Cardiac muscle cell (in vitro differentiated cells and primary cell): ENCODE measurements at regions not wholly inside any gene's neighbourhood (a gene's known extent, or its start where the extent isn't known, plus 50 kb on each side); places are given as distances from the start of the nearest gene placed in this dataset.
A peak's percentile ranks its signal among the peaks of the same experiment; 100 is the strongest.

Source experiments
- DNase-seq, 2 donors: peaks; one replicate each; pipeline versions ENCODE4 v3.0.0 to v3.0.0-alpha.2; 2010 to 2017; ENCODE audit warnings: low read depth in 1 of 2, low spot score in 1 of 2
- H3K27ac ChIP-seq: fragments of 200-600 bp; sonication (generic); 2 replicates; pipeline ENCODE4 v1.5.1; 2016
- H3K27me3 ChIP-seq: fragments of 200-600 bp; sonication (generic); 2 replicates; pipeline ENCODE4 v1.6.0; 2016; ENCODE audit warnings: control low read depth
- H3K36me3 ChIP-seq: fragments of 200-600 bp; sonication (generic); 2 replicates; pipeline ENCODE4 v1.5.1; 2016; ENCODE audit warnings: control low read depth
- H3K4me1 ChIP-seq: fragments of 200-600 bp; sonication (generic); 2 replicates; pipeline ENCODE4 v1.8.1; 2017; ENCODE audit warnings: low read depth, mild to moderate bottlenecking, mixed run types
- H3K4me3 ChIP-seq: fragments of 200-600 bp; sonication (generic); 2 replicates; pipeline ENCODE4 v1.5.1; 2016; ENCODE audit warnings: mild to moderate bottlenecking
- H3K9me3 ChIP-seq: fragments of 200-600 bp; sonication (generic); 2 replicates; pipeline ENCODE4 v1.5.1; 2017; ENCODE audit warnings: low read depth, mild to moderate bottlenecking, control low read depth
- TF ChIP-seq, protein P1 (sequence below): IDR thresholded peaks from 2 replicates; pipeline ENCODE4 v1.5.1; 2012; ENCODE audit warnings: low read depth, mild to moderate bottlenecking, low read length

- DNase-seq, result no peak
- Histone ChIP-seq H3K4me1 (no peaks in the 10 kb centered on the region), H3K4me3 (no peak overlapping the region), H3K27me3 (no peaks in the 10 kb centered on the region), H3K27ac (no peak overlapping the region), H3K36me3 (no peaks in the 10 kb centered on the region), H3K9me3 (no peaks in the 10 kb centered on the region)
- TF ChIP-seq, protein P1, sequence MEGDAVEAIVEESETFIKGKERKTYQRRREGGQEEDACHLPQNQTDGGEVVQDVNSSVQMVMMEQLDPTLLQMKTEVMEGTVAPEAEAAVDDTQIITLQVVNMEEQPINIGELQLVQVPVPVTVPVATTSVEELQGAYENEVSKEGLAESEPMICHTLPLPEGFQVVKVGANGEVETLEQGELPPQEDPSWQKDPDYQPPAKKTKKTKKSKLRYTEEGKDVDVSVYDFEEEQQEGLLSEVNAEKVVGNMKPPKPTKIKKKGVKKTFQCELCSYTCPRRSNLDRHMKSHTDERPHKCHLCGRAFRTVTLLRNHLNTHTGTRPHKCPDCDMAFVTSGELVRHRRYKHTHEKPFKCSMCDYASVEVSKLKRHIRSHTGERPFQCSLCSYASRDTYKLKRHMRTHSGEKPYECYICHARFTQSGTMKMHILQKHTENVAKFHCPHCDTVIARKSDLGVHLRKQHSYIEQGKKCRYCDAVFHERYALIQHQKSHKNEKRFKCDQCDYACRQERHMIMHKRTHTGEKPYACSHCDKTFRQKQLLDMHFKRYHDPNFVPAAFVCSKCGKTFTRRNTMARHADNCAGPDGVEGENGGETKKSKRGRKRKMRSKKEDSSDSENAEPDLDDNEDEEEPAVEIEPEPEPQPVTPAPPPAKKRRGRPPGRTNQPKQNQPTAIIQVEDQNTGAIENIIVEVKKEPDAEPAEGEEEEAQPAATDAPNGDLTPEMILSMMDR, result no peak
These were observed 86.5 kb upstream of the PTPRR start for GRCh38 chr12:71007020-71007419.

GRCh38 chr12:71005166-71005565, 84.6 kb upstream of the PTPRR start:
- Histone ChIP-seq H3K9me3 (no peaks in the 10 kb centered on the region), H3K27me3 (no peaks in the 10 kb centered on the region), H3K4me3 (no peak overlapping the region), H3K4me1 (no peaks in the 10 kb centered on the region), H3K36me3 (no peaks in the 10 kb centered on the region), H3K27ac (no peak overlapping the region)
- TF ChIP-seq, protein P1, result no peak
- no peak for DNase-seq

- H3K9me3 ChIP-seq, result no peaks in the 10 kb centered on the region
- H3K36me3 ChIP-seq, result no peaks in the 10 kb centered on the region
- no peak overlapping the region for H3K27ac ChIP-seq
- no peaks in the 10 kb centered on the region for H3K27me3 ChIP-seq
- H3K4me1 ChIP-seq, result no peaks in the 10 kb centered on the region
- H3K4me3 ChIP-seq, result no peak overlapping the region
- DNase-seq, result no peak
- TF ChIP-seq, protein P1, result no peak
These were observed 84.0 kb upstream of the PTPRR start for GRCh38 chr12:71004578-71004977.

DNA sequence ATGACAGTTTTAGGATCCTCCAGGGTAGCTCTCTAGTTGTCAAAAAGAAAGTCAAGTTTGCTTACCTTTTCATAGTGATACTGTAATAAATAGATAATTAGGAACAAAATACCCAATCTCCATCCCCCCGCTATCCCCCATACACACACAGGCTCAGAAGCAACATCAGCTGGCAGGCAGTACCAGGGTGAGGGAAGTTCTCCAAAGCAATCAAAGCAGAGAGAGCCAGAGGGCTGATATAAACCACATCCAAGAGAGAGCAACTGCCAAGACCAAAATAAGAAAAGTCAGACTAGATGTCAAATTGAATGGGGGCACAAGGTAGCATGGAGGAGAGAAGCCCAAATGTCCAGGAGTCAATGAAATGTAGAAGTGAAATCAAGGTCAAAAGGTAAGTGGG, 80.2 kb upstream of the PTPRR start:
- no peaks in the 10 kb centered on the region for H3K4me1 ChIP-seq
- no peak overlapping the region for H3K27ac ChIP-seq
- H3K27me3 ChIP-seq, result no peaks in the 10 kb centered on the region
- H3K9me3 ChIP-seq, result no peaks in the 10 kb centered on the region
- no peaks in the 10 kb centered on the region for H3K36me3 ChIP-seq
- no peak overlapping the region for H3K4me3 ChIP-seq
- no peak for DNase-seq
- TF ChIP-seq, protein P1, result no peak

DNA sequence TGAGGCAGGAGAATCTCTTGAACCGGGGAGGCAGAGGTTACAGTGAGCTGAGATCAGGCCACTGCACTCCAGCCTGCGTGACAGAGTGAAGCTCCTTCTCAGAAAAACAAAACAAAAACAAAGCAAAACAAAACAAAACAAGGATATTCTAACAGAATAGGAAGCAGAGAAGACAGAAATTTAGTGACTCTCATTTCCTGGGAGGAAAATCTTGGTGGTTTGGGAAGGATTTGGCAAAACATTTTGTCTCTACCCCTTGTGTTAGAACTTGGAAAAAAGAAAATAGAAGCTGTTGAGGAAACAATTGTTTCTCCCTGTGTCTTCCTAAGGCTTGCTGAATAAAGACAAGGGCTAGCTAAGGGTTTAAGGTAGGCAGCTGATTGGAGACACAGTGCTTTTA, 79.7 kb upstream of the PTPRR start:
- DNase-seq, result no peak
- Histone ChIP-seq H3K4me3 (no peak overlapping the region), H3K27me3 (no peaks in the 10 kb centered on the region), H3K36me3 (no peaks in the 10 kb centered on the region), H3K4me1 (no peaks in the 10 kb centered on the region), H3K27ac (no peak overlapping the region), H3K9me3 (no peaks in the 10 kb centered on the region)
- TF ChIP-seq, protein P1, result no peak

- DNase-seq, result peak in 1 of 2 donors; percentile 91
- Histone ChIP-seq H3K27me3 (no peaks in the 10 kb centered on the region), H3K4me3 (no peak overlapping the region), H3K9me3 (no peaks in the 10 kb centered on the region), H3K36me3 (no peaks in the 10 kb centered on the region), H3K27ac (no peak overlapping the region), H3K4me1 (no peaks in the 10 kb centered on the region)
- TF ChIP-seq, protein P1, result no peak
These were observed 73.8 kb upstream of the PTPRR start for GRCh38 chr12:70994217-70994788.
